A549 (cell line): ENCODE measurements at regions not wholly inside any gene's neighbourhood (a gene's known extent, or its start where the extent isn't known, plus 50 kb on each side); places are given as distances from the start of the nearest gene placed in this dataset.

Experiments used
- CTCF ChIP-seq: fragments of >200 bp; sonication (Bioruptor Twin); formaldehyde crosslinking; IDR thresholded peaks from 3 replicates; pipeline ENCODE4 v1.5.1; 2016
- FOSL2 ChIP-seq, 2 experiments: fragments of 450-650 bp in 1 of 2; fragments of >200 bp in 1 of 2; sonication (Bioruptor Twin) in 1 of 2; formaldehyde crosslinking; IDR thresholded peaks; 2 replicates each; pipeline versions ENCODE4 v1.5.0 to v1.6.1; 2016 to 2020; ENCODE audit warnings: mild to moderate bottlenecking in 1 of 2, moderate library complexity in 1 of 2
- JUNB ChIP-seq: fragments of >200 bp; sonication (Bioruptor Twin); formaldehyde crosslinking; IDR thresholded peaks from 2 replicates; pipeline ENCODE4 v1.6.1; 2016
- MYC ChIP-seq: IDR thresholded peaks from 2 replicates; pipeline ENCODE4 v1.6.1; 2012; ENCODE audit warnings: mild to moderate bottlenecking, inconsistent platforms, low read length, improper control_type of control experiment, borderline replicate concordance
- POLR2A ChIP-seq: IDR thresholded peaks from 2 replicates; pipeline ENCODE4 v1.6.1; 2012; ENCODE audit warnings: mild to moderate bottlenecking, low read length
- RCOR1 ChIP-seq: fragments of 150-350 bp; IDR thresholded peaks from 2 replicates; pipeline ENCODE4 v1.6.1; 2014; ENCODE audit warnings: antibody characterized with exemption, low read length, low read depth
- SMC3 ChIP-seq: fragments of >200 bp; sonication (Bioruptor Twin); formaldehyde crosslinking; IDR thresholded peaks from 3 replicates; pipeline ENCODE4 v1.6.1; 2018; ENCODE audit warnings: inconsistent platforms
- SREBF2 ChIP-seq: fragments of 450-650 bp; IDR thresholded peaks from 2 replicates; pipeline ENCODE4 v1.6.1; 2014; ENCODE audit warnings: mild to moderate bottlenecking, moderate library complexity
- USF2 ChIP-seq: fragments of 450-650 bp; IDR thresholded peaks from 2 replicates; pipeline ENCODE4 v1.6.1; 2014; ENCODE audit warnings: antibody characterized with exemption
- ZC3H11A ChIP-seq: fragments of 450-650 bp; IDR thresholded peaks from 2 replicates; pipeline ENCODE4 v1.6.1; 2014; ENCODE audit warnings: antibody characterized with exemption, mild to moderate bottlenecking
- ZNF302 ChIP-seq: fragments of 250-450 bp; sonication (Bioruptor Pico); IDR thresholded peaks from 2 replicates; pipeline ENCODE4 v1.9.0; 2021; ENCODE audit warnings: inconsistent platforms, mild to moderate bottlenecking, moderate library complexity

- TF ChIP-seq USF2 (no peak), CTCF (no peak), SMC3 (no peak), MYC (no peak), JUNB (no peak), FOSL2 (IDR thresholded peaks at IDR 0.05) (no peak), FOSL2 (CRISPR knock-in tag; IDR thresholded peaks at IDR 0.05) (no peak), SREBF2 (no peak), POLR2A (no peak), ZC3H11A (no peak), RCOR1 (no peak), ZNF302 (CRISPR knock-in tag) (no peak)
Measured at GRCh38 chr9:69963803-69964202, 79.8 kb upstream of the MAMDC2 start.
